H1 (cell line): ENCODE measurements at regions not wholly inside any gene's neighbourhood (a gene's known extent, or its start where the extent isn't known, plus 50 kb on each side); places are given as distances from the start of the nearest gene placed in this dataset.

Source experiments
- CTCF ChIP-seq, 3 experiments: IDR thresholded peaks; 1 replicate in 2 of 3; 2 replicates in 1 of 3; pipeline versions ENCODE4 v1.5.1 to v1.6.1; 2011; ENCODE audit warnings: low read length in 3 of 3, mild to moderate bottlenecking in 3 of 3, inconsistent platforms in 2 of 3, low read depth in 1 of 3, moderate library complexity in 1 of 3; ENCODE audit not compliant: insufficient read depth in 1 of 3; ENCODE audit errors: control extremely low read depth in 1 of 3
- EP300 ChIP-seq, 2 experiments: IDR thresholded peaks; 1 replicate in 1 of 2; 2 replicates in 1 of 2; pipeline ENCODE4 v1.6.1; 2011 to 2012; ENCODE audit warnings: low read depth in 2 of 2, low read length in 2 of 2, mild to moderate bottlenecking in 2 of 2, borderline replicate concordance in 1 of 2, inconsistent platforms in 1 of 2, moderate library complexity in 1 of 2
- MAFK ChIP-seq: IDR thresholded peaks from 2 replicates; pipeline ENCODE4 v1.6.1; 2012; ENCODE audit warnings: low read depth, mild to moderate bottlenecking, improper control_type of control experiment, low read length
- MAX ChIP-seq: IDR thresholded peaks from 2 replicates; pipeline ENCODE4 v1.6.1; 2012; ENCODE audit warnings: inconsistent platforms

DNA sequence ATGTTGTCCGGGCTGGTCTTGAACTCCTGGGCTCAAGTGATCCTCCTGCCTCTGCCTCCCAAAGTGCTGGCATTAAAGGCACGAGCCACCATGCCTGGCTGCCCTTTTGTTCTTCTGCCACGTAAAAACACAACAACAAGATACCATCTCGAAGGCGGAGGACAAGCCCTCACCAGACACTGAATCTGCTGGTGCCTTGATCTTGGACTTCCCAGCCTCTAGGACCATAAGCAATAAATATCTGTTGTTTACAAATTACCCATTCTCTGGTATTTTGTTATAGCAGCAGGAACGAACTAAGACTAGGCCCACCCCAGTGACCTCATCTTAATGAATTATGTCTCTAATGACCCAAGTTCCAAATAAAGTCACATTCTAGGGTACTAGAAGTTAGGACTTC, 128.4 kb upstream of the CACNA1A start:
- TF ChIP-seq MAFK = no peak
- TF ChIP-seq CTCF (IDR thresholded peaks at IDR 0.05; ENCODE audit: control extremely low read depth in 1 of 3, insufficient read depth in 1 of 3, low read depth in 1 of 3, low read length in 3 of 3) = no peak
- TF ChIP-seq EP300 (IDR thresholded peaks at IDR 0.05; ENCODE audit: borderline replicate concordance in 1 of 2, low read depth in 2 of 2, low read length in 2 of 2) = no peak
- no peak for TF ChIP-seq MAX
